ENCODE measurements at regions not wholly inside any gene's neighbourhood (a gene's known extent, or its start where the extent isn't known, plus 50 kb on each side); places are given as distances from the start of the nearest gene placed in this dataset.

- H3K27me3 Mint-ChIP-seq (ENCODE audit: insufficient read depth), result peaks cover 1% of the 10 kb centered on the region
- H3K4me3 ChIP-seq (ENCODE audit: low read length), result no peak overlapping the region
- no peaks in the 10 kb centered on the region for H3K9me3 ChIP-seq (ENCODE audit: control insufficient read depth, low read length)
- no peak overlapping the region for H3K4me3 Mint-ChIP-seq
- no peak overlapping the region for H3K9ac ChIP-seq (ENCODE audit: extremely low read depth, low read length, poor library complexity, severe bottlenecking)
- no peak overlapping the region for H3K27ac ChIP-seq (ENCODE audit: low read depth, low read length)
- no peaks in the 10 kb centered on the region for H3K9me3 Mint-ChIP-seq
- no peak for TF ChIP-seq CTCF (conservative IDR thresholded peaks at IDR 0.05)
- no peaks in the 10 kb centered on the region for H3K27me3 ChIP-seq (ENCODE audit: control insufficient read depth, insufficient read depth, low read length, poor library complexity, severe bottlenecking)
- H3K4me1 Mint-ChIP-seq, result no peaks in the 10 kb centered on the region
- no peaks in the 10 kb centered on the region for H3K36me3 Mint-ChIP-seq (ENCODE audit: low read depth)
- WGBS, 2 experiments (ENCODE audit: insufficient coverage in 1 of 2, insufficient read length in 1 of 2), result 93 to 96% methylated on average over 3 to 5 of the region's 5 CpGs
- H3K36me3 ChIP-seq (ENCODE audit: control insufficient read depth, insufficient read depth, low read length), result no peaks in the 10 kb centered on the region
- no peak overlapping the region for H3K27ac Mint-ChIP-seq
- no peak for DNase-seq
- no peaks in the 10 kb centered on the region for H3K4me1 ChIP-seq (ENCODE audit: control insufficient read depth, insufficient read depth, low read length)
These were observed 64.0 kb downstream of the CHRD start for GRCh38 chr3:184443831-184444230.

- H3K4me1 ChIP-seq (ENCODE audit: control insufficient read depth, insufficient read depth, low read length), result no peaks in the 10 kb centered on the region
- no peaks in the 10 kb centered on the region for H3K9me3 ChIP-seq (ENCODE audit: control insufficient read depth, low read length)
- TF ChIP-seq CTCF (conservative IDR thresholded peaks at IDR 0.05), result no peak
- Mint-ChIP-seq H3K4me3 (no peak overlapping the region), H3K27me3 (ENCODE audit: insufficient read depth) (no peaks in the 10 kb centered on the region), H3K9me3 (no peaks in the 10 kb centered on the region), H3K27ac (no peak overlapping the region), H3K4me1 (no peaks in the 10 kb centered on the region), H3K36me3 (ENCODE audit: low read depth) (no peaks in the 10 kb centered on the region)
- no peaks in the 10 kb centered on the region for H3K36me3 ChIP-seq (ENCODE audit: control insufficient read depth, insufficient read depth, low read length)
- no peak overlapping the region for H3K9ac ChIP-seq (ENCODE audit: extremely low read depth, low read length, poor library complexity, severe bottlenecking)
- no peak overlapping the region for H3K27ac ChIP-seq (ENCODE audit: low read depth, low read length)
- no peak for DNase-seq
- H3K4me3 ChIP-seq (ENCODE audit: low read length), result no peak overlapping the region
- H3K27me3 ChIP-seq (ENCODE audit: control insufficient read depth, insufficient read depth, low read length, poor library complexity, severe bottlenecking), result no peaks in the 10 kb centered on the region
- WGBS, 2 experiments (ENCODE audit: insufficient coverage in 1 of 2, insufficient read length in 1 of 2), result 91 to 100% methylated on average over 6 to 8 of the region's 8 CpGs
These were observed 68.7 kb downstream of the CHRD start for GRCh38 chr3:184448321-184449160.

- no peaks in the 10 kb centered on the region for H3K9me3 ChIP-seq (ENCODE audit: control insufficient read depth, low read length)
- H3K9ac ChIP-seq (ENCODE audit: extremely low read depth, low read length, poor library complexity, severe bottlenecking), result no peak overlapping the region
- Mint-ChIP-seq H3K9me3 (no peaks in the 10 kb centered on the region), H3K4me1 (no peaks in the 10 kb centered on the region), H3K27me3 (ENCODE audit: insufficient read depth) (no peaks in the 10 kb centered on the region), H3K27ac (no peak overlapping the region), H3K4me3 (no peak overlapping the region), H3K36me3 (ENCODE audit: low read depth) (no peaks in the 10 kb centered on the region)
- WGBS, 2 experiments (ENCODE audit: insufficient coverage in 1 of 2, insufficient read length in 1 of 2), result 92% methylated on average over 2 to 5 of the region's 5 CpGs
- H3K4me3 ChIP-seq (ENCODE audit: low read length), result no peak overlapping the region
- no peak overlapping the region for H3K27ac ChIP-seq (ENCODE audit: low read depth, low read length)
- H3K4me1 ChIP-seq (ENCODE audit: control insufficient read depth, insufficient read depth, low read length), result no peaks in the 10 kb centered on the region
- H3K27me3 ChIP-seq (ENCODE audit: control insufficient read depth, insufficient read depth, low read length, poor library complexity, severe bottlenecking), result no peaks in the 10 kb centered on the region
- DNase-seq, result no peak
- no peaks in the 10 kb centered on the region for H3K36me3 ChIP-seq (ENCODE audit: control insufficient read depth, insufficient read depth, low read length)
- TF ChIP-seq CTCF (conservative IDR thresholded peaks at IDR 0.05), result no peak
These were observed 69.3 kb downstream of the CHRD start for GRCh38 chr3:184449161-184449515.
